GM21529 (cell line): ENCODE measurements at regions not wholly inside any gene's neighbourhood (a gene's known extent, or its start where the extent isn't known, plus 50 kb on each side); places are given as distances from the start of the nearest gene placed in this dataset.

Experiments
- ATAC-seq: cut with Tn5 transposase; IDR thresholded peaks from one replicate; pipeline ENCODE4 v1.9.1; 2021; ENCODE audit not compliant: unreplicated experiment

DNA sequence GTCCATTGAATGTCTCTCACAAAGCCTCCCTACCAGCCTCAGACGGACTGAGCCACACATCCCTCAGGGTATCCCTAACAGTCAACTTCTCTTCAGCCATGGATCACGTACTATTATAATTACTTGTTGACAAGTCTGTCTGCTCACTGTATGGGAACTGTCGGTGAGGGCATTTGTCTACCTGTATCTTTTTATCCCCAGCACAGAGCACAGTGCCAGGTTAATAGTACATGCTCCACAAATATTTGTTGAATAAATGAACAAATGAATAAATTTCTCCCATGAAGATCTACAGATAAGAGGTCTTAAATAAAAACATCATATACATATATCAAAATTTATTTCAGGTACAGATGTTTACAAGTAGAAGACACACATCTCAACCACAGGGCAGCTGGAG lies 414.0 kb downstream of the SOX9 start:
- ATAC-seq: no peak

DNA sequence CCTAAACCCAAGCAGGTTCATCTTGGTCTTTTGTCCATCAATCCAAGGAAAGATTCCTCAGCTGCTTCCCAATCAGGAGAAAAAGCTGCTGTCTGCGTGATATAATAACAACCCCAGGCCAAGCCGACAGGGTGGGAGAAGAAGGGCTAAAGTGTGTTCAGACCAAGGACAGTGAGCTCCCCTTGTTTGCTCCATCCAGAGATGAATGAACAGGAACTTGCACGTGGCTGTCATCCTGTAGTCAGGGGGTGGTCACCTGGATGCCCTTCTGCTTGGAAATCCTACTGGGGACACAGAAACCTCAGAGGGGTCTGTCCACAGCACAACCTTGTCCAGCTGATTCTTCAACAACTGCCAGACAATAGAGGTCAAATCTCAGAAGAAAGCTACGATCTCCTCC lies 414.5 kb downstream of the SOX9 start:
- no peak for ATAC-seq

DNA sequence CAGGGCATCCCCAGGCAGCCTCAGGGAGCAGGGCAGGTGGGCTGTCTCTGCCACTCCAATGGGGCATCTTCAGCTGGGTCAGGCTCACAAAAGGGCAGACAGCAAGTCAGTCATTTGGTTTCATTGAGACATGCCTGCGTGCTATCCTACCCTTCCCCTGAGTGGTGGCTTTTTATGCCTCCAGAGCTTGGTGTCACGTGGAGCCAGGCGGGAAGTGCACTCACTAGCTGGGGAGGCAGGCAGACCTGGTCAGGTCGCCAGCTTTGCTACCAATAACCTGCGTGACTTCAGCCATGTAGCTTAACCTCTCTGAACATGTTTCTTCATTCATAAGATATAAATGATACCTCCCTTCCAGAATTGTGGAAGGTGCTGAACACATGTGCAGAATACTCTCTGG lies 415.0 kb downstream of the SOX9 start:
- no peak for ATAC-seq

DNA sequence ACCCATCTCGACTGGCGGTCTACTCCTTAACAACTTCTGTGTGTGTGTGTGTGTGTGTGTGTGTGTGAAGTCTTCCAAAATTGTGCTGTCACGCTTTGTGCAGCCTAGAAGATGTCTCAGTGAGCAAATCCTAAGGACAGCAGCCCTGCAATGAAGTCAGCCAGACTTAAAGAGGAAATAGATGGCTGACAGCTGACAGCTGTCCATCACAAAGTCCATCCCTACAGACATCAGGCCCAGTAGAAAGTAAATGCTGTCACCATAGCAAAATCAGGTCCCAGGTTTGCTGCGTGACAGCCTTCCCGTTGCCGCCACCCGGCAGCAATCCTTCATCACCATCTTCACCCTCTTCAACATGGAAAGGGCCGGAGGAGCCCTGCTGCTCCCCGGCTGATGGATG lies 416.0 kb downstream of the SOX9 start:
- ATAC-seq: no peak

DNA sequence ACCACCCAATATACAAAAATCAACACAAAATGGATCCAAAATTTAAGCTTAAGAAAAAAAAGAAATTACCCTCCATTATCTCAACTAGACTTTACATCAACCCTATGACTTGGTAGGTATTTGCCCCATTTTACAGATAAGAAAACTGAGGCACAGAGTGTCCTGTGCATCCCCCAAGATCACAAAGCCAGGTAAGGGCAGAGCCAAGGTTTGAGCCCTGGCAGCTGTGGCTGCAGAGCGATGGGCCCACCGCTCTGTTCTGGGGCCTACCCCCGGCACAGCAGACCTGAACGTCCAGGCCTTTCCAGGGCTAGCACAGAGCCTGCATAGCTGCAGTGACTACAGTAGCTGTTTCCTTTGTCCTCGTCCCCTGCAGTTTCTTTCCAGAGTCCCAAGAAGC lies 417.6 kb downstream of the SOX9 start:
- ATAC-seq: no peak

DNA sequence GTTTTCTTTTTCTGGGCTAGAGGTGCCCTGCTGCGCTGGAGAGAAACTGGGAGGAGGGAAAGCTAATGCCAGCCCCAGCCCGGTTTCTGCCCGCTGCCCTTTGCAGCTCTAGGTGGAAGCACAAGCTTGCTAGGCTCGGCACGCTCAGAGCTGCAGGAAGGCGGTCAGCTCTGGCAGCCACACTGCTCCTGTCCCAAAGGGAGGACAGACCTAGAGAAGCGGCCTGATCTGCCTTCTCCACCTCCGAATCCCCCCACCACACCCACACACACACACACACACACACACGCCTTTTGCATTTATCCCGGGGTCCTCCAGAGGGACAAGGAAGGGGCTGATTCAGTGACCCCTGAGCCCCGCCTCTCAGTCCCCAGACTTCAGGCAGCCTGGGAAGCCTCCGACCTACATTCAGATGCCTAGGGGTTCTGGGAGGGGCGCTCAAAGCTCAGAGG lies 418.1 kb downstream of the SOX9 start:
- no peak for ATAC-seq

DNA sequence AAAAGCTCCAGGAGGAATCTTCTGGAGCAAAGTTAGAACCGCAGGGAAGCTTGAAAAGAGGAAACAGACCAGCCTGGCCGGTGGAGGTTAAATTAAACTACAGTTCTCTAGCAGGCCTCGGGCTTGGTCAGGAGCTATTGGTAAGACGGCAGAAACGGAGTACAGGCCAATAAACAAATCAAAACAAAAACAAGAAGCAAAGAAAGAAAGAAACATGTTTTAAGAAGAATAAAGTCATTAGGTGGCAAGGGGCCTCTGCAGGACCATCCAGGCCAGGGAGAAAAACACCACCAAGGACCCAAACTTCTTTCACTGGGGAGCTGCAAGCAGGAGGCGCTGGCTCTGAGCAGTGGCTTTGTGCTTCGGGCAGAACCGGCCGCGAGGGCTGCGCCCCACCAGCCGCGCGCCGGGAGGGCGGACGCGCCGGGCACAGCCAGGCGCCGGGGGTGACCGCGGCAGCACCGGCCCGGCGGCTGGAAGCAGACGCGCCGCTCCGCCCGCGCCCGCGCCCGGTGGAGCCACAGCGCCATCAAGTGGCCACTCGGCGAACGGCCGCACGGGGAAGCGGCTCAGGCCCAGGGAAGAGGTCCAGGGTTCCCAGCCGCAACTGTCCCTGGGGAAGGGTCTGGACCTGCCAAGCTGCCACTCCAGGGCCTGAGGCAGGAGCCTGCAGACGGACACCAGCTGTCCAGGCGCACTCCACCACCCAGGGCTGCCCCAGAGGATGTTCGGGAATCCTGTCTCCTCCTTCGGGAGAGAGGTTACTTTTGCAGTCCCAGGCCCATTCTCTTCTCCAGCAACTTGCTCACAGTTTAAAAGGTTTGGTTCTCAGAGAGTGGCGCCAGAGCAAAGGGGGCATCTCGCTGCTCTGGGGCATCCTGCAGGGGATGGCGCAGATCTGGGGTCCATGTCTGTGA lies 419.4 kb downstream of the SOX9 start:
- ATAC-seq: peak; percentile 90

DNA sequence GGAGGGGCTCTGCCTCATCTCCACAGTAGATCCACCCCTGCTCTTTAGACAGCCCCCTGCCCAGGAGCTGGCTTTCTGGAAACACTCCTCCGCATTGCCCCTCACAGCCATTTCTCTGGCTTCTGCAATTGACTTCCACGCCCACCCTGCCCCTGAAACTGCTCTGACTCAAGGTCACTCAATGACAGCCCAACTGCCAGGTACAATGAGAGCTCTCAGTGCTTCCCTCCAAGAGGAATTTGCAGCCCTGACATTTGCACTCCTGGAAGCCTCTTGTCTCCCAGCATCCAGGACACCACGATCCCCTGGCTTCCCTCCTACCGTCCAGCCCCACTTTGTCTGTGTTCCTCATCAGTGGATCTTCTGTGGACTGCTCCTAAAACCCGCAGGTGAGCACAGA lies 421.5 kb downstream of the SOX9 start:
- ATAC-seq: no peak

DNA sequence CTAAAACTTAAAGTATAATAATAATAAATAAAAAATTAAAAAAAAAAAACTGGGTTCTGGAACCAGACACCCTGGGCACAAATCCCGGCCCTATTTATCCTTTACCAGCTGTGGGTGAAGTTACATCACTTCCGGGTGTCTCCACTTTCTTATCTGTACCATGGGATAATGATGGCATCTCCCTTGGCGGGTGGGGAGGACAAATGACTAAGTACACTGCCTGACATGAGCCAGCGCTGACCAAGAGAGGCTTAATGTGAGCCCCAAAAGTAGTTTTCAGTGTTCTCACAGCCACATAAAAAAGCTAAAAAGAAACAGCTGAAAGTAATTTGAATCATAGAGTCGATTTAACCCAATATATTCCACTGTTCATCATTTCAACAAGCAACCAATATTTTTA lies 424.9 kb downstream of the SOX9 start:
- no peak for ATAC-seq

DNA sequence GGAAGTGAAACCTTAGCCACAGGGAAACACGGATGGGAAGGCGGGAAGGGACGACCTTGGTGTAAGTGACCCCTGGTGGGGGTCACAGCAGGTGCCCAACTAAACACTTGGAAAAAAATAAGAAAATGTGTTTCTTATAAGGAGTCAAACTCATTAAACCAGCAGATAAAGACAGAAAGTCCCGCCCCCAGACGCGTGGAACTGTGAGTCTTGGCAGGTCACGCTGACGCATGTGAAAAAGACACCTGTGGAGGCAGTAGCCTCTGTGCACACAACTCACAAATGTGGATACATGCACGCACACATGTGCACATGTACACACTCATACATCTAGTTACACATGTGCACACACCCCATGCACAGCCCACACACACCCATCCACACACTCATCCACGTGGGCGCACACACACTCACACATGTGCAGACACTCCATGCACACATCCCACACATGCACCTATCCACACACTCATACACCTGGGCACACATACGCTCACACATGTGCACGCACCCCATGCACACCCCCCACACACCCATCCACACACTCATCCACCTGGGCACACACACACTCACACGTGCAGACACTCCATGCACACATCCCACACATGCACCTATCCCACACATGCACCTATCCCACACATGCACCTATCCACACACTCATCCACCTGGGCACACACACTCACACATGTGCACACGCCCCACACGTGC lies 432.4 kb downstream of the SOX9 start:
- no peak for ATAC-seq

DNA sequence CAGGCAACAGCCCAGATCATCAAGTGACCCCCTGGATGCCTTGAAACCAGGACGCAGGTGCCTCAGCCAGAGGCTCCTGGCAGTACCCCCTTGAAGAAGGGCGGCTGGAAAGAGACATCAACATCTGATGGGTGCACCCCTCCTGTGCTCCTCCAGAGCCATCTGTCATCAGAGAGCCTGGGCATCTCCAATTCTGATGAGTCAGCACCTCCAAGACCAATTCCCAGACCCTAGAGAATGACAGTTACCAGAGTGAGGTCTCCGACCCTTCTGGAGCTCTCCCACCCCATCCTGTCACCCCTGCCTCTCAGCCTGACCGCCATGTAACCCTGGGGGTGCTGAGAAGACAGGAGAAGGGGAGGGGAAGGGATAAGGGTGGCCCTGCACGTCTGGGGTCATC lies 433.7 kb downstream of the SOX9 start:
- no peak for ATAC-seq

DNA sequence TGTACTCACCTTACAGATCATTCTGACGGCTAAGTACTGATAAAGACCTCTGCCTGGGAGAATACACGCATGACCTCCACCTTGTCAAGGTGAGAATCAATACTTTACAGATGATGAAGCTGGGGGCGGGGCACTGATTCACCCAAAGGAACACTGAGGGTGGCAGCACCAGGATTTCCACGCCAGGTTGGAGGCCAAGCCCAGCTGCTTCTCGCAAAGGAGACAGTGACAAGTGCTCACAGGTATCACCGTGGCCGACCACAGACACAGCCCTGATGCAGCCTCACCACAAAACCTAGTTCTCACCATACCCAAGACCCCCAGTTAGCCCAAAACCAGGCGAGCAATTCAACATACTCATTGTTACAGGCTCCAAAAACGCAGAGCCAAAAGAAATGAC lies 434.2 kb downstream of the SOX9 start:
- no peak for ATAC-seq

DNA sequence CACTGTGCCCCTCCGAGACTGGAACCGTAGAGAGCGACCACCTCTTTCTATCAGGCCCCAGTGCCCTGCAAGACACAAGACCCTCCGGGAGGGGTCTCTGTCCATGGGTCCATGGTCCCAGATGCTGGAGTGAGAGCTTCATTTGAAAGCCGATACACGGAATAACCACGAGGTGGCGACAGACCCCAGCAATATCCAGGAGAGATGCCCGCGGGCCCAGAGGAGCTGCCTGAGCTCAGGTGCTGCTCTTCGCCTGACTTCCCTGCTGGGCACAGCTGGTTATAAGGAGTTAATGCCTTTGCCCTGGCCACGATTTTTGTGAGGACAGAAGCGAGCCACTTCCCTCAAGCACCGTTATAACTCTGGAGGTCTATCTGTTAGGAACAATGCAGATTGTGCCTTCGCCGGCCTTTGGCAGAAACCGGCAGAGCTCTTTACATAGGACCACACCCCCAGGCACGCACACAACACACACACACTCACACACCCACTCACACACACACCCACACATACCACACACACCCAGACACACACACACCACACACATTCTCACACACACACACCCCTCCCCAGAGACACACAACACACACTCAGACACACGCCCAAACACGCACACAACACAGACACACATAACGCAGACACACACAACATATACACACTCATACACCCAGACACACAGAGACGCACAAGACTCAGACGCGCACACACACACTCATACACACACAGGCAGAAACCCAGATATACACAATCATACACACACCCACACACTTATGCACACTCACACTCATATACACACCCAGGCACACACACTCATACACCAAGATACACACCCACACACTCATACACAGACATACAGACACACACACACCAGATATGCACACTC lies 436.4 kb downstream of the SOX9 start:
- ATAC-seq: peak; percentile 79

DNA sequence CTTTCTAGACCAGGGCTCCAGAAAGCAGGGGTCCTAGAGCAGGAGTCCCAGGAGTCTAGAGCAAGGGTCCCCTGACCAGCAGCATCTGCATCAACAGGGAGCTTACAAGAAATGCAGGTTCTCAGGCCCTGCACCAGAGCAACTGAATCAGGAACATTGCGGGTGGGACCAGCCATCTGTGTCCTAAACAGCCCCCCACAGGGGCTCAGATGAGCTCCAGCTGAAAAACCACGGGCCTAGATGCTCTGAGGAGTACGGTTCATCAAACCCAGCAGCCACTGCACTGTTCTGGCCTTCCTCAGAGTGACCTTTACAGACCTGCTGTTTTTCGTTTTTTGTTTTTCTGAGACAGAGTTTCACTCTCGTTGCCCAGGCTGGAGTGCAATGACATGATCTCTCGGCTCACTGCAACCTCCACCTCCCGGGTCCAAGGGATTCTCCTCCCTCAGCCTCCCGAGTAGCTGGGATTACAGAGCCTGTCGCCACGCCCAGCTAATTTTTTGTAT lies 438.2 kb downstream of the SOX9 start:
- no peak for ATAC-seq

DNA sequence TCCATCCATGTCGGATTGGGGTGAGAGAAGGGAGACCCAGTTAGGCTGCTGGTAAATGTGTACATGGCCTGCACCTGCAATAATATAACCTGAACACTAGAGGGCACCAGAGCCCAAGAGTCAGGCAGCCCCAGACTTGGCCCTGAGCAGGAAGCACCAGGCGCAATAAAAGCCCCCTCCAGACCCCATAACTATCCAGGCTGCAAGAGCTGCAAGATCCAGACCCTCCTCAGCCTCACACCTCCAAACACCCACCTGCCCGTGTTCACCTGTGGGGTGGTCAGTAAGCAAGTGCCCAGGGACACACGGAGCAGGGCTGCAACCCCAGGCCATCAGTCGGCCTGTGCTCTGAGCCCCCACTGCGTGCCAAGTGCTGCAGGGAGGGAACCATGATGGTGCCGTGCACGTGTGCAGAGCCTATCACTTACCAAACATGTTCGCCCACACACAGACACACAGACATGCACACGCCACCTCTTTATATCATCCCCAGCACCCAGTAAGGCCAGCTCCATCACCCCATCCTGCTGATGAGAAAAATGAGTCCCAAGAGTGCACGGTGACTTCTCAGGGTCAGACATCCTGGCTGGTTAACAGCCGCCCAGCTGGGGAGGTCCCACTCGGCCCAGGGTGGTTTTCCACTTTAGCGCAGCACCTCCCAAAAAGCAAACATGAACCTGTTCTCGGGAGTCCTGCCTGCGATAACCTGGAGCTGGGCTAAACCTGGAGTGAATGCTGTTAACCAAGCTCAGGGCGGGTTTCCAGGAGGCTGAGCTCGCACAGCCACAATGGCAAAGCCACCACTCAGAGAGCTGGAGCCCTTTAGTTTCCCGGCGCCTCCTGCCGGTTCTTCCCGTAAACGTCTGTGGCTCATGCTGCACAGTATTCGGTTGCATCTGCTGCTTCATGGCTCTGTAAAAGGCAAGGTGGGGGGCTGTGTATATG lies 439.8 kb downstream of the SOX9 start:
- peak; percentile 68 for ATAC-seq

DNA sequence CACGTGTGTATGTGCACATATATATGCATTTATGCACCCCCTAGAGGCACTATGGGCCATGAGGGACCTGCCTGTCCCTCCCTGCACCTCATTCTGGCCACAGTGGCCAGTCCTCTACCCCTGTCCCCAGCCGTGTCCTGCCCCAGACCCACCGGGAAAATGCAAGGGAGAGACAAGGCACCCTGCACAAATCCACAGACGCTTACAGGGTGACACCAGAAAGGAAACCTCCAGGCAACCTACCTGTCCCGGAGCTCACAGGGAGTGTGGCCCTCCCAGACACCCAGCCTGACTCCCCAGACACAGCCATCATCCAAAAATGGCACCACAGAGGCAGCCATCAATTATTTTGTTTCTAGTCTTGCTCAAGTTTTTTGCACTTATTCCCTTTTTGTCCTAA lies 440.4 kb downstream of the SOX9 start:
- ATAC-seq: no peak

DNA sequence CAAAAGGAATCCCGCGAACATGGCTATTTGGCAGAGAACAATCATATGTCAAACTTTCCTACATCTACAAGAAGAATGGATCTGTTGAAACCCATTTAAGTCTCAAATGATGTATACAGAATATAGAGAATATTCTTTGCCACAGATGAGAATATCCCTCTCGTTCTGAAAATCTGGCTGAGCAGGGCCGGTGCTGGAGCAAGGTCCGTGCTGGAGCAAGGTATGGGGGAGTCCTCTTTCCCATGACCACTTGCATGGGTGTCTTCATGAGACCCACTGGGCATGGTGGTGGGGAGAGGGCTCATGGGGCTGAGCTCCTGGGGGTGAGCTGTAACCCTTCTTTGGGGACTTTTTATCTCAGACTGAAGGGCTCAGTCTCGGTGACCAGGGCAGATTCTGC lies 440.9 kb downstream of the SOX9 start:
- no peak for ATAC-seq

DNA sequence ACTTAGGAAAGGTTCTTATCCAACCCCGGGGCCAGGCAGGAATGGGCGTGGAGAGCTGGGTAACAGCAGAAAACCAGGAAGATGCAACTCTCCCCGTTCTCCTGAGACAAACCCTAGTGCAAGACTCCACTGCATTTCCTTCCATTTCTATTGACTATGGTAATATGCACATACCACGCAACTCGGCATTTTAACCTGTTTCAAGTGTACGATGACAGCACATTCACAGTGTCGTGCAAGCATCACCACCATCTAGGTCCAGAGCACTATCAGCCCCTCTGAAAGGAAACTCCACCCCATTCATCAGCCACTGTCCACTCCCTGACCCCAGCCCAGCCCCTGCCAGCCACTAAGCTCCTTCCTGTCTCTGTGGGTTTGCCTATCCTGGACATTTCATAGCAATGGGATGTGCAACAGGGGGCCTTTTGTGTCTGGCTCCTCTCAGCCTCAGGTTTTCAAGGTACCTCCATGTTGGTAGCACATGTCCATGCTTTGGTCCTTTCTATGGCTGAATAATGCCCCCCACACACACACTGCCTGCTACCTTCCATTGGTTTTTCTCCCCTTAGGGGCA lies 441.9 kb downstream of the SOX9 start:
- ATAC-seq: no peak

DNA sequence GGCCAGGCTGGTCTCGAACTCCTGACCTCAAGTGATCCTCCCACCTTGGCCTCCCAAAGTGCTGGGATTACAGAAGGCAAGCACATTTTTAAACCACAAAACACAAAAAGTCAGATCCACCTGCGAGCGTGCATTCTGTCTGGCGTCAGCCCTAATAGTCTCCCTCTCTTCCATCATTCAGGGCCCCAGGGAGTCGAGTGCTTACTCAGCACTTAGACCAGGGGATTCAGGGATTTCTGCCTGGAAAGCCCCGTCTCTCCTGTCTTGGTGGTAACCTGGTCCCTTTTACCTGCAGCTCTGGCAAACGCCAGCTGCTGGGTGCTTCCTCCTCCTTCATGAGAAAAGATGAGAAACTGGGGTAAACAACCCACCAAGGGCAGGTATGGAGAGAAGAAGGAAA lies 443.1 kb downstream of the SOX9 start:
- no peak for ATAC-seq

DNA sequence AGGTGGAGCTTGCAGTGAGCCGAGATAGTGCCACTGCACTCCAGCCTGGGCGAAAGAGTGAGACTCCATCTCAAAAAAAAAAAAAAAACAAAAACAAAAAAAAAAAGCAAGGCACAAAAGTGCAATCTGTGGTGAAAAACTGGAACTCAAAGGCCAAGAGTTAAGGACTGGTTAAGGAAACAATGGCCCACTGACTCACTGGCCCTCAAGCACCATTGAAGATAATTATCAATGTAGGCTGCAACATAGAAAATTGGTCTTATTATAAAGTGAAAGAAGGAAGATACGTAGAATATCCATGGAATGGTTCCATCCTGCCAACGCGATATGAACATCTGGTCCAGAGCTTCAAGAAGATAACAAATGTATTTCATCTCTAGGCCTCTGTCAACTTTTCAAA lies 444.2 kb downstream of the SOX9 start:
- no peak for ATAC-seq
